Mesodermal cell (in vitro differentiated cells): ENCODE measurements at regions not wholly inside any gene's neighbourhood (a gene's known extent, or its start where the extent isn't known, plus 50 kb on each side); places are given as distances from the start of the nearest gene placed in this dataset.
"Not testable (repeated sequence)": the region's sequence is repeated elsewhere in the genome, so short reads cannot be mapped to it uniquely, and the experiment has no call there.

Experiments
- H3K27ac ChIP-seq: 2 replicates; pipeline ENCODE4 v1.7.0; 2013; ENCODE audit warnings: mild to moderate bottlenecking, low read depth, low read length, moderate library complexity; ENCODE audit not compliant: severe bottlenecking
- H3K36me3 ChIP-seq: 2 replicates; pipeline ENCODE4 v1.7.1; 2013; ENCODE audit warnings: mild to moderate bottlenecking, low read length, moderate library complexity; ENCODE audit not compliant: control insufficient read depth, insufficient read depth
- H3K4me1 ChIP-seq: one replicate; pipeline ENCODE4 v1.7.1; 2013; ENCODE audit warnings: mild to moderate bottlenecking, low read length; ENCODE audit not compliant: insufficient read depth, control insufficient read depth, poor library complexity, severe bottlenecking
- H3K4me3 ChIP-seq: 2 replicates; pipeline ENCODE4 v1.7.0; 2013; ENCODE audit warnings: low read length, control low read depth, mild to moderate bottlenecking; ENCODE audit not compliant: insufficient read depth, poor library complexity, severe bottlenecking; ENCODE audit errors: extremely low read depth
- H3K9me3 ChIP-seq: 2 replicates; pipeline ENCODE4 v1.7.1; 2013; ENCODE audit warnings: mild to moderate bottlenecking, low read length, moderate library complexity; ENCODE audit not compliant: control insufficient read depth
- WGBS, 2 experiments: methylation state at CpG; one replicate each; pipeline ENCODE4 v1.1.5; 2013; ENCODE audit warnings: missing lambda C conversion rate in 2 of 2; ENCODE audit not compliant: insufficient coverage in 2 of 2; 5-methylcytosine and 5-hydroxymethylcytosine counted together

DNA sequence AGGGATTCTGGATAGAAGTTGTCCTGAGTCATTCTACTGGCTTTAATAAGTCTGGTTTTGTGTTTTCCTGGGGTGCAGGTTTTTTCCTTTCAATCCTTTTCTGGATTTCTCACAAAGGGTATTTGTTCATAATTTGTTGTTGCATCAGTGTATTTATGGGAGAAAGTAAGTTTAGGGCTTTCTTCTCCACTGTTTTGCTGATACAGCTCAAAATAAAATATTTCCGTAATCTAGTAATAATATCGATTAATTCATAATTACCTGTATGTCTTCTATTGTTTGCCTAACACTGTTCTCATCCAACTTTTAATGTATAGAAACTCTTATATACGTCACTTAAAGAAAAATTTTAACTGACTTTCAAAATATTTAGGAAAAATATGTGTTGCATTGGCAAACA, 728.2 kb downstream of the LUZP2 start:
- WGBS, 2 experiments, result no CpG with 5 or more reads among the region's 3 CpGs

DNA sequence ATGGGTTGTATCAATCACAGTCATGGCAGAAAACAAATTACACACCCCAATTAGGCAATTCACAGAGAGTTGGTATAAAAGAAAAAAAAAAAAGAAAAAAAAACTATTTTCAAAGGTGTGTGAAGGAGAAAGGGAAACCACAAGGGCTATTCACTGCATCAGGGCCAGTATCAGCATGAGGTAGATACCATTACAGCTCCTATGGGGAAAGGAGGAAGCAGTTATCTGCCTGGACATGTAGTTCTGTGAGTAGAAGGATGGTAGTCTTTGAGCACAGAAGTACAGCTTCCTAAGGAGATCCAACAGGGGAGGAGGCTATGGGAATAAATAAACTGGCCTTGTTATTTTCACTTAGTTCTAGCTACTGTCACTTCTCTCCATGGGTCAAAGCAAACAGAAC, 746.1 kb downstream of the LUZP2 start:
- H3K4me3 ChIP-seq, result no peak overlapping the region
- peaks cover 3% of the 10 kb centered on the region for H3K9me3 ChIP-seq
- no peaks in the 10 kb centered on the region for H3K4me1 ChIP-seq
- H3K36me3 ChIP-seq, result no peaks in the 10 kb centered on the region
- H3K27ac ChIP-seq, result no peak overlapping the region

More for the DNA sequence above, 728.2 kb downstream of the LUZP2 start:
- Histone ChIP-seq H3K36me3 (no peaks in the 10 kb centered on the region), H3K27ac (no peak overlapping the region), H3K9me3 (no peaks in the 10 kb centered on the region), H3K4me1 (no peaks in the 10 kb centered on the region), H3K4me3 (no peak overlapping the region)

DNA sequence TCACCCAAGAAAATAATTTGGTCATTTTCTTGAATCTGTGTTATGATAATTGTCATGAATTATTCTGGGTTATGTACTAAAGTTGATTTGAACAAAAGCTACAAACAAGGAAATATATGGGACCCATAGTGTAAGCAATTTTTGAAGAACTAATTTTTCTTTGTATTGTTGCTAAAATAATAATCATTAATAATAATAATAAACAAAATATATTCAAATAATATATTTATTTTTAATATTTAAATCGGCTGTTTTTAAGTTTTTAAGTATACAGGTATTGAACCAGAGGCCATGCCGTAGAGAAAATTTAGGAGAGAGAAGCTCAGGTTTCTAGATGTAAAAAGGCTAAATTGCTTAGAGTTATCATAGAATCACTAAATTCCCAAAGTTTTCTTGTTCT, 747.3 kb downstream of the LUZP2 start:
- Histone ChIP-seq H3K4me3 (no peak overlapping the region), H3K4me1 (no peaks in the 10 kb centered on the region), H3K9me3 (peaks cover 3% of the 10 kb centered on the region), H3K36me3 (no peaks in the 10 kb centered on the region), H3K27ac (no peak overlapping the region)
- WGBS, 2 experiments, result no CpG with 5 or more reads among the region's 2 CpGs

DNA sequence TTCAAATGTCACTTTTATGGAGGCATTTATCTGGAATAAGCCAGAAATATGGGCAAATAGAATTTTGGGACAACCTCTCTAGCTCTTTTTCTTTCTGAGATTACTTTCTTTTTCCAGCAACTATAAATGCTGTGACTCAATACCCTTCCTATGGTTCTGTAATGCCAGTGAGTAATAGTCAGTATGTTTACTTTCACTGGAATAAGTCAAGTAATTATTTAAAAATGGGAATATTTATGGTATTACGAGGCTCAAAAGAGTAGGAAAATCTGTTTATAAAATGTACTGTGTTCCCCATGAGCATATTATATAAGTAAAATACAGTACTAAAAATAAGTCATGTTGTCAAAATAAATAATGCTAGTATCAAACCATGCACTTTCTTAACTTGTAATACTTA, 750.5 kb downstream of the LUZP2 start:
- Histone ChIP-seq H3K9me3 (peaks cover 3% of the 10 kb centered on the region), H3K4me1 (no peaks in the 10 kb centered on the region), H3K4me3 (no peak overlapping the region), H3K27ac (no peak overlapping the region), H3K36me3 (no peaks in the 10 kb centered on the region)
- WGBS, 2 experiments, result no CpG with 5 or more reads among the region's 1 CpG

DNA sequence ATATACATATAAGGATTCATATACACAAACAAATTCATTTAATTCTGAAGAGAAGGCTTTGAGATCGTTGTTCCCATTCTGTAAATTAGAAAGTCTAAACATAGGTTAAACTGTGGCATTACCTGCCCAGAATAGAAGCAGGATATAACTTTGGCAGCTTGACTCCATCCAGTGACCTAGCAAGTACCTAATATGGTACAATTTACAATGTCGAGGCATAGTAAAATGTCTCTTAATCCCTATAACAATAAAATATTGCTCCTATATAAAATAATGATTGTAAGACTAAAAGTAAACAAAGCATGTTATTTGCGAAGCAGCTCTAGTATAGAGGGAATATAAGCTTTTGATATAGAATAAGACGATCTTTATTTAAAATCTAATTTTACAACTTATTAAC, 756.0 kb downstream of the LUZP2 start:
- no peaks in the 10 kb centered on the region for H3K4me1 ChIP-seq
- H3K36me3 ChIP-seq, result no peaks in the 10 kb centered on the region
- WGBS, 2 experiments, result no CpG with 5 or more reads among the region's 4 CpGs
- no peak overlapping the region for H3K4me3 ChIP-seq
- H3K9me3 ChIP-seq, result no peaks in the 10 kb centered on the region
- no peak overlapping the region for H3K27ac ChIP-seq

DNA sequence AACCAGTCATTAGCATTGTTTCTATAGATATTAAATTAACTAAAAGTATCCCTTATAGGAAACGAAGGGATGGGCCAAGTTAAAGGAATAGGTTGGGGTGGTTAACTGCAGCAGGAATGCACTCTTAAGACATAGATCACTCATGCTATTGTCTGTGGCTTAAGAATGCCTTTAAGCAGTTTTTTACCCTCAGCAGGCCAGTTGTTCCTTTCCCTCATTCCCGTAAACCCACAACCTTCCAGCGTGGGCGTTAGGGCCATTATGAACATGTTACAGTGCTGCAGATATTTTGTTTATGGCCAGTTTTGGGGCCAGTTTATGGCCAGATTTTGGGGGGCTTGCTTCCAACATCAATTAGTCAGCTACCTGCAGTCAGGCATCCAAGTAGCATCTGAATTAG, 767.0 kb downstream of the LUZP2 start:
- not testable (repeated sequence) for H3K4me1 ChIP-seq, H3K36me3 ChIP-seq, H3K9me3 ChIP-seq, H3K4me3 ChIP-seq, H3K27ac ChIP-seq
- WGBS, 2 experiments, result no CpG with 5 or more reads among the region's 4 CpGs

DNA sequence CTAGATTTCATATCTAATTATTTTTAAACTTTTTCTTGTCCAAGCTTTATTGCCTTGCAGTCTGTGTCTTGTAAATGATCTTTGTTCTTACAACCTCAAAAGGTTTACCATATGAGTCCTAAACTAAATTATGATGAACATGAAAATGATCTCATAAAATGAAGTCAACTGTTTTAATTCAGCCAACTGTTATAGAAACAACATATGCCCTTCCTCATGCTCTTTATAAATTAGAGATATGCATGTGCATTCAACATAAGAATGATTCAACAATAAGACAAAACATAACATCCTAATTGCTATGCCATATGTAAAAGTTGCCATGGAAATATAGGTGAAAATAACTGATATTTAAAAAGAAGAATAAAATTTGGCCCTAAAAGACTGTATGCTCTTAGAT, 774.4 kb downstream of the LUZP2 start:
- Histone ChIP-seq H3K27ac (no peak overlapping the region), H3K4me1 (no peaks in the 10 kb centered on the region), H3K36me3 (no peaks in the 10 kb centered on the region), H3K4me3 (no peak overlapping the region), H3K9me3 (no peaks in the 10 kb centered on the region)

DNA sequence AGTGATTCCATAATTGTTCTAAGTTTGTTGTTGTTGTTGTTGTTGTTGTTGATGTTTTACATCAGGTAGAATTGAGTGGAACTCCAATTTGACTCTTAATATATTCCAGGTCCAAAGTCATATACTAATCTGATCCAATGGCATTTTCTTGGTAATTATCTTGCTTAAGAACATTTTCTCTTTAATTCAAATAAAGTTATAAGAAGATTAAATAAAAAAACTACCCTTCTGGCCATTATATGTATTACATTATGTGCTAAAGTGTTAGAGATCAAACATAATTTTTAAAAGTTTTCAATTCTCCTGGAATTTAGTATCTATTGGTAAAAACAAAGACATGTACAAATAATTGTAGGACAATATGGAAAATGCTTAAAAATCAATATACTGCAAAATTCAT, 775.4 kb downstream of the LUZP2 start:
- H3K4me3 ChIP-seq, result no peak overlapping the region
- no peaks in the 10 kb centered on the region for H3K4me1 ChIP-seq
- H3K36me3 ChIP-seq, result no peaks in the 10 kb centered on the region
- no peak overlapping the region for H3K27ac ChIP-seq
- H3K9me3 ChIP-seq, result no peaks in the 10 kb centered on the region

DNA sequence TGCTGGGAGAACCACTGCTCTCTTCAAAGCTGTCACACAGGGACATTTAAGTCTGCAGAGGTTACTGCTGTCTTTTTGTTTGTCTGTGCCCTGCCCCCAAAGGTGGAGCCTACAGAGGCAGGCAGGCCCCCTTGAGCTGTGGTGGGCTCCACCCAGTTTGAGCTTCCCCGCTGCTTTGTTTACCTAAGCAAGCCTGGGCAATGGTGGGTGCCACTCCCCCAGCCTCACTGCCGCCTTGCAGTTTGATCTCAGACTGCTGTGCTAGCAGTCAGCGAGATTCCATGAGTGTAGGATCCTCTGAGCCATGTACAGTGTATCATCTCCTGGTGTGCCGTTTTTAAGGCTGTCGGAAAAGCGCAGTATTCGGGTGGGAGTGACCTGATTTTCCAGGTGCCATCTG, 784.0 kb downstream of the LUZP2 start:
- H3K4me1 ChIP-seq, H3K36me3 ChIP-seq, H3K4me3 ChIP-seq, H3K9me3 ChIP-seq, H3K27ac ChIP-seq: not testable (repeated sequence)
- WGBS, 2 experiments, result 88 to 89% methylated on average over 6 to 7 of the region's 7 CpGs

DNA sequence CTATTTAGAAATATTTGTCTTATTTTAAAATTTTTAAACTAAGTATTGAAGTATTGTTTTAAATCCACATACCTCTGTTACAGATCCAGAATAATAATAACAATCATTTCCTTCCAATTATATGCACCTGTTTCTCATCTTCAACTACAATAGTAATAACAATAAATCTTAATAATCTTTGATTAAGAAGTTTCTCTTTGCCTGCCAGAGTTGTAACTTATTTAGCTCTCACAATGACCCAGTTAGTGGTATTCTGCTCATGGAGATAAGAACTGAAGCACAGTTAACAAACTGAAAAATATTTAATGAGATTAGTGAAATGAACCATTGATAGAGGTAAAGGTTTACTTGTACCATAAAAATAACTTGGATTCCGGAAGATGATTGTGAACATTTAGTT, 796.3 kb downstream of the LUZP2 start:
- H3K4me3 ChIP-seq, result no peak overlapping the region
- WGBS, 2 experiments, result 100% methylated on average over 1 of the region's 1 CpG
- no peaks in the 10 kb centered on the region for H3K4me1 ChIP-seq
- no peaks in the 10 kb centered on the region for H3K9me3 ChIP-seq
- H3K36me3 ChIP-seq, result no peaks in the 10 kb centered on the region
- H3K27ac ChIP-seq, result no peak overlapping the region

DNA sequence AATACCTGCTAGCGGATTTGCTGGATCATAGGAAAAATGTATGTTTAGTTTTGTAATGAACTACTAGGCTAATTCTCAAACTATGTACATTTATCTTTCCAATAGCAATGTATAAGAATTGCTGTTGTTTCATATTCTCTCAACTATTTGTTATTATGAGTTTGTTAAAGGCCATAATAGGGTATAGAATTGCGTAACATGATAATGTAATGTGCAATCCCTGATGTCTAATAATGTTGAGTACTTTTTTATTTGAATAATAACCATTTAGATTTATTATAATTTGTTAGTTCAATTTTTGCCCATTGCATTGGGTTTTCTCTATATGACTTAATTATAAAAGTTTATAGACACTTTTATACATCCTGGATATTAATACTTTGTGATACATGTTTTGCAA, 801.6 kb downstream of the LUZP2 start:
- no peak overlapping the region for H3K4me3 ChIP-seq
- H3K27ac ChIP-seq, result no peak overlapping the region
- H3K36me3 ChIP-seq, result no peaks in the 10 kb centered on the region
- H3K9me3 ChIP-seq, result no peaks in the 10 kb centered on the region
- no CpG with 5 or more reads among the region's 2 CpGs for WGBS, 2 experiments
- H3K4me1 ChIP-seq, result no peaks in the 10 kb centered on the region

DNA sequence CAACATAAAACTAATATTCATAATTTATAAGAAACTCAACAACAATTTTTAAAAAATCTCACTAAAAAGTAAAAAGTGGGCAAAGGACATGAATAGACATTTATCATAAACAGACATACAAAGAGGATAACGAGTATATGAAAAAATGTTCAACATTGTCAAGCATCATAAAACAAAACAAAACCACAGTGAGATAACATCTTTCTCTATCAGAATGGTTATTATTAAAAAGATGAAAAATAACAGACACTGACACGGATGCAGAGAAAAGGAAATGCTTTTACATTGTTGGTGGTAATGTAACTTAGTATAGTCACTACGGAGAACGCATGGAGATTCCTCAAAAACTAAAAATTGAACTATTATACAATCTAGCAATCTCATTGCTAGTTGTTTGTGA, 813.0 kb downstream of the LUZP2 start:
- H3K36me3 ChIP-seq, result no peaks in the 10 kb centered on the region
- no peak overlapping the region for H3K27ac ChIP-seq
- WGBS, 2 experiments, result no CpG with 5 or more reads among the region's 4 CpGs
- H3K4me3 ChIP-seq, result no peak overlapping the region
- no peaks in the 10 kb centered on the region for H3K9me3 ChIP-seq
- no peaks in the 10 kb centered on the region for H3K4me1 ChIP-seq
